HCT116 (cell line): ENCODE measurements at regions not wholly inside any gene's neighbourhood (a gene's known extent, or its start where the extent isn't known, plus 50 kb on each side); places are given as distances from the start of the nearest gene placed in this dataset.

Experiments used
- ATAC-seq: fragments of 200-7000 bp; cut with Tn5 transposase; 2 replicates; pipeline ENCODE4 v1.9.1; 2020; ENCODE audit warnings: mild to moderate bottlenecking, moderate library complexity
- BruUV-seq: library from RNA; stranded (reverse); fragments of 400-500 nt; replicated peaks from 2 replicates; lab custom pipeline; 2021; lab: Mats Ljungman, UMichigan
- CTCF ChIA-PET: fragments of 300-600 bp; sonication (Branson Sonifier 250); formaldehyde crosslinking; loops from one replicate; lab custom pipeline; 2021; ENCODE audit warnings: antibody characterized with exemption; lab: Charles Lee
- POLR2A ChIA-PET: fragments of 300-600, 350-600 bp; sonication (Branson Sonifier 250); formaldehyde crosslinking; loops from one replicate; lab custom pipeline; 2021; ENCODE audit warnings: antibody characterized with exemption; lab: Charles Lee
- RAD21 ChIA-PET, 2 experiments: fragments of 300-600 bp; sonication (Branson Sonifier 250); formaldehyde crosslinking; loops; one replicate each; lab custom pipeline; 2023; ENCODE audit warnings: low total read pairs in 2 of 2; ENCODE audit not compliant: uncharacterized antibody in 2 of 2, unreplicated experiment in 2 of 2, low non-redundant PET in 1 of 2; lab: Charles Lee
- DNase-seq: peaks from one replicate; pipeline ENCODE4 v3.0.0-alpha.2; 2010; ENCODE audit warnings: low read depth, low spot score
- H2AFZ ChIP-seq: fragments of 200-600 bp; shearing (Covaris generic), sonication (generic); 2 replicates; pipeline ENCODE4 v1.6.1; 2017; ENCODE audit warnings: low read depth, mixed run types, mixed read lengths, antibody characterized with exemption, low read length; ENCODE audit not compliant: poor library complexity, severe bottlenecking
- H3K27ac ChIP-seq: 2 replicates; pipeline ENCODE4 v1.5.1; 2012; ENCODE audit warnings: low read depth, low read length
- H3K27me3 ChIP-seq: fragments of 200-600 bp; sonication (generic); 2 replicates; pipeline ENCODE4 v1.6.1; 2016; ENCODE audit warnings: mixed run types, low read length, mixed read lengths; ENCODE audit not compliant: insufficient read depth
- H3K36me3 ChIP-seq, 2 experiments: fragments of 200-500 bp in 1 of 2; fragments of 200-600 bp in 1 of 2; sonication (Bioruptor generic) in 1 of 2; sonication (generic) in 1 of 2; 2 replicates each; pipeline versions ENCODE4 v1.5.1 to v1.6.1; 2014 to 2016; ENCODE audit warnings: low read length in 2 of 2, inconsistent platforms in 1 of 2, mixed read lengths in 1 of 2, mixed run types in 1 of 2; ENCODE audit not compliant: insufficient read depth in 2 of 2, control insufficient read depth in 1 of 2
- H3K4me1 ChIP-seq, 2 experiments: fragments of 200-600 bp in 1 of 2; sonication (generic) in 1 of 2; 2 replicates each; pipeline versions ENCODE4 v1.5.1 to v1.6.1; 2012 to 2017; ENCODE audit warnings: low read length in 2 of 2, inconsistent platforms in 1 of 2, mild to moderate bottlenecking in 1 of 2, mixed read lengths in 1 of 2, mixed run types in 1 of 2, moderate library complexity in 1 of 2; ENCODE audit not compliant: insufficient read depth in 2 of 2, control insufficient read depth in 1 of 2
- H3K4me2 ChIP-seq: fragments of 200-600 bp; sonication (generic); 2 replicates; pipeline ENCODE4 v1.6.1; 2017; ENCODE audit warnings: mixed run types, low read length, mixed read lengths
- H3K4me3 ChIP-seq, 2 experiments: fragments of 200-600 bp in 1 of 2; sonication (generic) in 1 of 2; replicated peaks in 1 of 2; 2 replicates each; pipeline ENCODE4 v1.5.1; 2011 to 2016; ENCODE audit warnings: low read length in 2 of 2, control low read depth in 1 of 2, low read depth in 1 of 2, mild to moderate bottlenecking in 1 of 2, mixed read lengths in 1 of 2, mixed run types in 1 of 2
- H3K79me2 ChIP-seq: fragments of 200-600 bp; sonication (generic); 2 replicates; pipeline ENCODE4 v1.6.1; 2017; ENCODE audit warnings: mild to moderate bottlenecking, mixed run types, low read length, moderate library complexity, mixed read lengths; ENCODE audit not compliant: insufficient read depth
- H3K9ac ChIP-seq: fragments of 200-600 bp; sonication (generic); 2 replicates; pipeline ENCODE4 v1.6.1; 2016; ENCODE audit warnings: low read length, mixed read lengths
- H3K9me2 ChIP-seq: fragments of 200-600 bp; sonication (generic), shearing (Covaris generic); 2 replicates; pipeline ENCODE4 v1.6.1; 2017; ENCODE audit warnings: mixed run types, mild to moderate bottlenecking, moderate library complexity; ENCODE audit not compliant: insufficient read depth
- H3K9me3 ChIP-seq, 2 experiments: fragments of 200-500 bp in 1 of 2; fragments of 200-600 bp in 1 of 2; sonication (Bioruptor generic) in 1 of 2; sonication (generic) in 1 of 2; 2 replicates each; pipeline ENCODE4 v1.6.1; 2014 to 2017; ENCODE audit warnings: low read length in 2 of 2, mixed read lengths in 2 of 2, inconsistent platforms in 1 of 2, low read depth in 1 of 2, mild to moderate bottlenecking in 1 of 2, mixed run types in 1 of 2, moderate library complexity in 1 of 2; ENCODE audit not compliant: control insufficient read depth in 1 of 2, insufficient read depth in 1 of 2
- H4K20me1 ChIP-seq: fragments of 200-600 bp; sonication (generic), shearing (Covaris generic); 2 replicates; pipeline ENCODE4 v1.6.1; 2017; ENCODE audit warnings: mixed run types, mild to moderate bottlenecking, moderate library complexity; ENCODE audit not compliant: insufficient read depth
- CTCF ChIP-seq, 3 experiments: fragments of 200-600 bp in 1 of 3; sonication (generic) in 1 of 3; IDR thresholded peaks in 2 of 3; conservative IDR thresholded peaks in 1 of 3; 2 replicates each; pipeline ENCODE4 v1.5.1; 2012 to 2017; ENCODE audit warnings: low read depth in 2 of 3, low read length in 2 of 3, antibody characterized with exemption in 1 of 3, borderline replicate concordance in 1 of 3, control low read depth in 1 of 3, mild to moderate bottlenecking in 1 of 3, mixed read lengths in 1 of 3, mixed run types in 1 of 3, moderate library complexity in 1 of 3; ENCODE audit not compliant: insufficient read depth in 1 of 3
- EGR1 ChIP-seq: IDR thresholded peaks from 2 replicates; pipeline ENCODE4 v1.6.1; 2012; ENCODE audit warnings: low read depth
- ELF1 ChIP-seq: IDR thresholded peaks from 2 replicates; pipeline ENCODE4 v1.6.1; 2012; ENCODE audit warnings: low read depth, borderline replicate concordance
- EZH2 ChIP-seq: fragments of 200-600 bp; sonication (generic); IDR thresholded peaks from 2 replicates; pipeline ENCODE4 v1.6.1; 2017; ENCODE audit warnings: antibody characterized with exemption, mixed run types
- EZH2phosphoT487 ChIP-seq: fragments of 200-600 bp; IDR thresholded peaks from 2 replicates; pipeline ENCODE4 v1.6.1; 2018; ENCODE audit warnings: antibody characterized with exemption, borderline replicate concordance
- FOSL1 ChIP-seq: IDR thresholded peaks from 2 replicates; pipeline ENCODE4 v1.6.1; 2012; ENCODE audit warnings: low read depth
- JUND ChIP-seq: IDR thresholded peaks from 2 replicates; pipeline ENCODE4 v1.6.1; 2012
- RAD21 ChIP-seq: IDR thresholded peaks from 2 replicates; pipeline ENCODE4 v1.6.1; 2012; ENCODE audit warnings: low read depth, mild to moderate bottlenecking
- REST ChIP-seq: IDR thresholded peaks from 2 replicates; pipeline ENCODE4 v1.6.1; 2012; ENCODE audit warnings: low read depth
- SIN3A ChIP-seq: IDR thresholded peaks from 2 replicates; pipeline ENCODE4 v1.6.1; 2012; ENCODE audit warnings: low read depth
- YY1 ChIP-seq: IDR thresholded peaks from 2 replicates; pipeline ENCODE4 v1.6.1; 2011; ENCODE audit warnings: low read length, low read depth, moderate library complexity, mild to moderate bottlenecking; ENCODE audit not compliant: insufficient replicate concordance; ENCODE audit errors: extremely low read depth
- ZBTB33 ChIP-seq: IDR thresholded peaks from 2 replicates; pipeline ENCODE4 v1.6.1; 2011; ENCODE audit warnings: mild to moderate bottlenecking, low read length, moderate library complexity; ENCODE audit not compliant: insufficient replicate concordance; ENCODE audit errors: extremely low read depth
- intact Hi-C: fragments of 100-400 bp; cut with micrococcal nuclease; formaldehyde crosslinking; loops from 2 replicates; pipeline ENCODE4 v1.10.0; 2022
- TF ChIP-seq, protein P1 (sequence below): IDR thresholded peaks from 2 replicates; pipeline ENCODE4 v1.6.1; 2012

- TF ChIP-seq REST (no peak), YY1 (no peak)
Observed at GRCh38 chr13:78201411-78201810, 282.8 kb upstream of the EDNRB start (continued).

DNA sequence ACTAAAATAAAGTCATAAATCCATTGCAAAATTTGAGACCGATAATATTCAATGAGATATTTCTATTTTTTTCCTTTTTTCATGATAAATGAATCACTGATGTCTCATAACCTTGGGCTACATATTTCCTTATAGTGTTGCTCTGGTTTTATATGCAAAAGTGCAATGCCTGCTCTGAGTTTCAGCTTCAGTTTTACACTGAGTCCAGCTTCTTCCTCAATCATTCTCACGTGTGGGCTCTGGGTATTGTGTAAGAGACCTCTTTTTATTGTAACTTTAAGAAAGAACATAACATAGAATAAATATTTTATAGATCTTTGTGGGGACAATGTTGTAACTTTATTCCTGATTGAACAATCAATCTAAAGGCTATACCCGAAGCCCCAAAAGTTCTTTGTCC lies 280.2 kb upstream of the EDNRB start:
- Histone ChIP-seq H3K36me3 (no peaks in the 10 kb centered on the region), H3K27ac (no peak overlapping the region), H3K27me3 (no peaks in the 10 kb centered on the region), H3K4me3 (no peak overlapping the region), H3K79me2 (no peaks in the 10 kb centered on the region), H3K9ac (no peak overlapping the region), H4K20me1 (no peaks in the 10 kb centered on the region), H3K4me2 (no peak overlapping the region), H2AFZ (no peak overlapping the region), H3K4me1 (no peaks in the 10 kb centered on the region), H3K9me3 (peaks cover 0 to 5% of the 10 kb centered on the region in 2 experiments; a peak in 1 of 4 replicates), H3K9me2 (no peaks in the 10 kb centered on the region)
- no TSS peak for BruUV-seq
- DNase-seq, result no peak
- no peak for ATAC-seq
- intact Hi-C loops, result no loop called here
- CTCF ChIA-PET, result no interaction called here
- POLR2A ChIA-PET, result no interaction called here
- RAD21 ChIA-PET, result no interaction called here
- TF ChIP-seq ZBTB33, result no peak
- TF ChIP-seq YY1, result no peak
- no peak for TF ChIP-seq EZH2phosphoT487
- TF ChIP-seq REST, result no peak
- TF ChIP-seq, protein P1, sequence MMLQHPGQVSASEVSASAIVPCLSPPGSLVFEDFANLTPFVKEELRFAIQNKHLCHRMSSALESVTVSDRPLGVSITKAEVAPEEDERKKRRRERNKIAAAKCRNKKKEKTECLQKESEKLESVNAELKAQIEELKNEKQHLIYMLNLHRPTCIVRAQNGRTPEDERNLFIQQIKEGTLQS, result no peak
- TF ChIP-seq SIN3A, result no peak
- TF ChIP-seq CTCF (IDR thresholded peaks at IDR 0.05 in 2 of 3, conservative IDR thresholded peaks at IDR 0.05 in 1 of 3; ENCODE audit: borderline replicate concordance in 1 of 3, insufficient read depth in 1 of 3, low read depth in 2 of 3, low read length in 2 of 3), result no peak
- TF ChIP-seq FOSL1, result no peak
- TF ChIP-seq JUND, result no peak
- no peak for TF ChIP-seq ELF1
- TF ChIP-seq EZH2, result no peak
- no peak for TF ChIP-seq RAD21
- no peak for TF ChIP-seq EGR1
